GM12878 (cell line): ENCODE measurements at regions not wholly inside any gene's neighbourhood (a gene's known extent, or its start where the extent isn't known, plus 50 kb on each side); places are given as distances from the start of the nearest gene placed in this dataset.

Experiments used
- ATAC-seq: fragments of 200-7000 bp; cut with Tn5 transposase; 3 replicates; pipeline ENCODE4 v1.9.1; 2020; ENCODE audit warnings: mild to moderate bottlenecking, moderate library complexity
- BruUV-seq: library from RNA; stranded (reverse); fragments of 400-500 nt; replicated peaks from 2 replicates; lab custom pipeline; 2021; lab: Mats Ljungman, UMichigan
- CTCF ChIA-PET: fragments of 300-600 bp; sonication (Branson Sonifier 250); formaldehyde crosslinking; extraction: SDS; loops from one replicate; lab custom pipeline; 2021; ENCODE audit warnings: inconsistent platforms; lab: Yijun Ruan, JAX
- POLR2A ChIA-PET: fragments of 350-600 bp; formaldehyde crosslinking; extraction: SDS; loops from one replicate; lab custom pipeline; 2021; ENCODE audit warnings: inconsistent platforms; lab: Charles Lee
- RAD21 ChIA-PET: fragments of 300-600 bp; sonication (Branson Sonifier 250); formaldehyde crosslinking; loops from one replicate; lab custom pipeline; 2023; ENCODE audit warnings: antibody characterized with exemption; ENCODE audit not compliant: unreplicated experiment; lab: Charles Lee
- SMC1A ChIA-PET: fragments of 300-600 bp; sonication (Branson Sonifier 250); formaldehyde crosslinking; loops from one replicate; lab custom pipeline; 2023; ENCODE audit not compliant: unreplicated experiment, uncharacterized antibody; lab: Charles Lee
- DNase-seq: peaks from one replicate; pipeline ENCODE4 v3.0.0-alpha.2; 2011; ENCODE audit warnings: low read depth, low spot score
- FAIRE-seq: peaks from 3 replicates; lab custom pipeline; 2011; peaks lifted over from hg19 to GRCh38; lab: Jason Lieb, UNC
- H2AFZ ChIP-seq: 2 replicates; pipeline ENCODE4 v1.6.0; 2011; ENCODE audit warnings: low read depth, low read length, control low read depth; ENCODE audit not compliant: control insufficient read depth
- H3K27ac ChIP-seq: 2 replicates; pipeline ENCODE4 v1.5.1; 2011; ENCODE audit warnings: control low read depth; ENCODE audit not compliant: control insufficient read depth, insufficient read depth
- H3K27me3 ChIP-seq, 2 experiments: replicated peaks in 1 of 2; 2 replicates each; pipeline versions ENCODE4 v1.6.0 to v1.6.1; 2011; ENCODE audit warnings: low read length in 1 of 2; ENCODE audit not compliant: control insufficient read depth in 2 of 2, insufficient read depth in 2 of 2
- H3K36me3 ChIP-seq, 2 experiments: 2 replicates each; pipeline ENCODE4 v1.5.1; 2011; ENCODE audit warnings: low read length in 1 of 2; ENCODE audit not compliant: control insufficient read depth in 2 of 2, insufficient read depth in 2 of 2
- H3K4me1 ChIP-seq: 2 replicates; pipeline ENCODE4 v1.6.1; 2011; ENCODE audit warnings: mild to moderate bottlenecking, low read length, moderate library complexity, mixed read lengths; ENCODE audit not compliant: control insufficient read depth, insufficient read depth
- H3K4me2 ChIP-seq: 2 replicates; pipeline ENCODE4 v1.6.0; 2011; ENCODE audit warnings: control low read depth; ENCODE audit not compliant: control insufficient read depth, insufficient read depth
- H3K4me3 ChIP-seq: fragments of 200-600 bp; sonication (generic); 2 replicates; pipeline ENCODE4 v1.5.1; 2016
- H3K79me2 ChIP-seq: 2 replicates; pipeline ENCODE4 v1.6.0; 2011; ENCODE audit warnings: low read length; ENCODE audit not compliant: control insufficient read depth, insufficient read depth
- H3K9ac ChIP-seq: 2 replicates; pipeline ENCODE4 v1.8.0; 2011; ENCODE audit warnings: low read length, control low read depth, mixed read lengths; ENCODE audit not compliant: control insufficient read depth, insufficient read depth
- H3K9me3 ChIP-seq: replicated peaks from 3 replicates; pipeline ENCODE4 v1.5.1; 2011; ENCODE audit warnings: mild to moderate bottlenecking, low read length; ENCODE audit not compliant: control insufficient read depth, insufficient read depth
- H4K20me1 ChIP-seq: 2 replicates; pipeline ENCODE4 v1.6.0; 2011; ENCODE audit not compliant: control insufficient read depth, insufficient read depth
- FOXK2 ChIP-seq: fragments of 450-650 bp; IDR thresholded peaks from 2 replicates; pipeline ENCODE4 v1.6.1; 2017; ENCODE audit warnings: mild to moderate bottlenecking, moderate library complexity
- IKZF1 ChIP-seq: fragments of 450-650 bp; conservative IDR thresholded peaks from 2 replicates; pipeline ENCODE4 v1.6.1; 2017; ENCODE audit warnings: antibody characterized with exemption, mild to moderate bottlenecking
- IKZF2 ChIP-seq, 2 experiments: fragments of 450-650 bp; IDR thresholded peaks; 2 replicates each; pipeline ENCODE4 v1.6.1; 2017; ENCODE audit warnings: mild to moderate bottlenecking in 2 of 2, moderate library complexity in 2 of 2
- MEF2B ChIP-seq: fragments of 450-650 bp; IDR thresholded peaks from 2 replicates; pipeline ENCODE4 v1.6.1; 2018; ENCODE audit warnings: mild to moderate bottlenecking, moderate library complexity; ENCODE audit not compliant: partially characterized antibody, poor library complexity, severe bottlenecking
- NR2C2 ChIP-seq: IDR thresholded peaks from 2 replicates; pipeline ENCODE4 v1.6.1; 2011; ENCODE audit warnings: borderline replicate concordance, low read depth; ENCODE audit not compliant: control insufficient read depth, insufficient read length
- POU2F2 ChIP-seq: IDR thresholded peaks from 3 replicates; pipeline ENCODE4 v1.6.1; 2011; ENCODE audit warnings: low read depth, mild to moderate bottlenecking, low read length, borderline replicate concordance
- SP1 ChIP-seq: IDR thresholded peaks from one replicate; pipeline ENCODE4 v1.6.1; 2011; ENCODE audit warnings: low read depth, low read length
- SPI1 ChIP-seq: IDR thresholded peaks from 2 replicates; pipeline ENCODE4 v1.6.1; 2011; ENCODE audit warnings: low read depth, mild to moderate bottlenecking, low read length, moderate library complexity, borderline replicate concordance; ENCODE audit not compliant: insufficient read depth
- SREBF2 ChIP-seq: IDR thresholded peaks from 2 replicates; pipeline ENCODE4 v1.6.1; 2012; ENCODE audit warnings: mild to moderate bottlenecking, low read length
- SUZ12 ChIP-seq: fragments of 200-600 bp; sonication (generic); IDR thresholded peaks from one replicate; pipeline ENCODE4 v1.6.1; 2018; ENCODE audit warnings: antibody characterized with exemption, mild to moderate bottlenecking; ENCODE audit not compliant: unreplicated experiment
- WRNIP1 ChIP-seq: IDR thresholded peaks from 2 replicates; pipeline ENCODE4 v1.6.1; 2011; ENCODE audit warnings: low read depth, low read length, improper control_type of control experiment, borderline replicate concordance
- ZBED1 ChIP-seq: IDR thresholded peaks from 2 replicates; pipeline ENCODE4 v1.6.1; 2016; ENCODE audit warnings: borderline replicate concordance
- WGBS: methylation state at CpG from one replicate; pipeline ENCODE4 v1.1.6; 2016; ENCODE audit warnings: low lambda C conversion rate; ENCODE audit not compliant: insufficient replicate concordance, insufficient coverage; ENCODE audit errors: missing lambda C conversion rate; 5-methylcytosine and 5-hydroxymethylcytosine counted together
- in situ Hi-C: fragments of 300-500 bp; cut with MboI; formaldehyde crosslinking; loops from 9 replicates; pipeline ENCODE4 v1.14.3; 2018; ENCODE audit warnings: mixed read lengths
- intact Hi-C: fragments of 100-400 bp; cut with micrococcal nuclease; formaldehyde crosslinking; loops from one replicate; pipeline ENCODE4 v1.14.2; 2022; ENCODE audit not compliant: unreplicated experiment

- TF ChIP-seq IKZF1 (0 out of 2 replicates have a peak, but pooled peaks have one; percentile 19), ZBED1 (no peak), MEF2B (peak; percentile 43), SUZ12 (no peak), NR2C2 (no peak), POU2F2 (no peak), SREBF2 (no peak), WRNIP1 (no peak), SP1 (no peak), SPI1 (peak; percentile 29; the same call in 1 of the 2 replicates)
These were observed 836.5 kb upstream of the HTR2C start (continued) for GRCh38 chrX:113747274-113747973.

- FAIRE-seq (no peak), ATAC-seq (peak; percentile 54)
- intact Hi-C loops, result loop anchor here (5.0 to 10.0 kb wide), 3 partner anchors 221 to 478 kb away; no protein-coding TSS in a partner anchor
These were observed 840.8 kb upstream of the HTR2C start for GRCh38 chrX:113743069-113743468.

More at GRCh38 chrX:113743069-113743468, 840.8 kb upstream of the HTR2C start:
- no peak overlapping the region for H3K27ac ChIP-seq
- TF ChIP-seq IKZF2 (IDR thresholded peaks at IDR 0.05), result peak in 1 of 2 experiments; percentile 39; a peak in 1 of 4 replicates
- peak; percentile 32; the same call in 1 of the 2 replicates for TF ChIP-seq SPI1
- no peak for TF ChIP-seq FOXK2
- H3K9me3 ChIP-seq, result no peaks in the 10 kb centered on the region; the same call in 2 of the 3 replicates
- SMC1A ChIA-PET, result interaction anchor here (0.6 to 1.1 kb wide), 4 partner anchors 9 to 137 kb away, joined by 3 read pairs; no protein-coding TSS in a partner anchor
- CTCF ChIA-PET, result interaction anchor here (1.4 kb wide), 1 partner anchor 17 kb away, joined by 3 read pairs; no protein-coding TSS in a partner anchor
- H3K79me2 ChIP-seq, result no peaks in the 10 kb centered on the region
- WGBS, result 8% methylated on average over 1 of the region's 1 CpG
- no peak overlapping the region for H3K4me3 ChIP-seq
- POLR2A ChIA-PET, result interaction anchor here (0.5 kb wide), 1 partner anchor 12 kb away, joined by 3 read pairs; no protein-coding TSS in a partner anchor
- no peaks in the 10 kb centered on the region for H4K20me1 ChIP-seq
- no peak overlapping the region for H2AFZ ChIP-seq
- in situ Hi-C loops, result no loop called here
- H3K36me3 ChIP-seq, result no peaks in the 10 kb centered on the region
- RAD21 ChIA-PET, result no interaction called here
- BruUV-seq, result no TSS peak
- H3K4me1 ChIP-seq, result no peaks in the 10 kb centered on the region
- no peak overlapping the region for H3K9ac ChIP-seq
- no peak for DNase-seq
- no peak overlapping the region for H3K4me2 ChIP-seq
- no peaks in the 10 kb centered on the region for H3K27me3 ChIP-seq
